ENCODE measurements at regions not wholly inside any gene's neighbourhood (a gene's known extent, or its start where the extent isn't known, plus 50 kb on each side); places are given as distances from the start of the nearest gene placed in this dataset.
A peak's percentile ranks its signal among the peaks of the same experiment; 100 is the strongest.

DNA sequence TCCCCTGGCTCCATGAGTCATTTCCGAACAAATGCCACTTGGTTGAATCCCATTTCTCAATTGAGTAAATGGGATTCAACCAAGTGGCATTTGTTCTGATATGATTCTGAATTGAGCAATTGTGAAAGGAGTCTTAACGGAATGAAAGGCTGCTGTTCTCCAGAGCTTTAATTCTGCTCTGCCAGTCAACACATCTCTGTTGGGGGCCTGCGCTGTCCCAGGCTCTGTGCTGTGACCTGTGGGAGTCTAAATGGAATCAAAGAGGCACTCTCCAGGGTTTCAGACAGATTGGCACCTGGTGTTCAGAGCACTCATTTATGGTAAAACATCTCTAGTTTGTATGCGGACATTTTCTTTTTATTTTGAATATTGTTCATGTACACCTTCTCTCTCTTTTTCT lies 126.2 kb downstream of the WSCD1 start:
- H3K4me3 Mint-ChIP-seq: no peak overlapping the region
- H3K4me1 Mint-ChIP-seq: peaks cover 16% of the 10 kb centered on the region
- no peak overlapping the region for H3K27ac Mint-ChIP-seq (ENCODE audit: unreplicated experiment)
- peaks cover 4% of the 10 kb centered on the region for H3K36me3 Mint-ChIP-seq (ENCODE audit: low read depth)
- DNase-seq (ENCODE audit: low read depth, low spot score): no peak
- TF ChIP-seq, protein P1, sequence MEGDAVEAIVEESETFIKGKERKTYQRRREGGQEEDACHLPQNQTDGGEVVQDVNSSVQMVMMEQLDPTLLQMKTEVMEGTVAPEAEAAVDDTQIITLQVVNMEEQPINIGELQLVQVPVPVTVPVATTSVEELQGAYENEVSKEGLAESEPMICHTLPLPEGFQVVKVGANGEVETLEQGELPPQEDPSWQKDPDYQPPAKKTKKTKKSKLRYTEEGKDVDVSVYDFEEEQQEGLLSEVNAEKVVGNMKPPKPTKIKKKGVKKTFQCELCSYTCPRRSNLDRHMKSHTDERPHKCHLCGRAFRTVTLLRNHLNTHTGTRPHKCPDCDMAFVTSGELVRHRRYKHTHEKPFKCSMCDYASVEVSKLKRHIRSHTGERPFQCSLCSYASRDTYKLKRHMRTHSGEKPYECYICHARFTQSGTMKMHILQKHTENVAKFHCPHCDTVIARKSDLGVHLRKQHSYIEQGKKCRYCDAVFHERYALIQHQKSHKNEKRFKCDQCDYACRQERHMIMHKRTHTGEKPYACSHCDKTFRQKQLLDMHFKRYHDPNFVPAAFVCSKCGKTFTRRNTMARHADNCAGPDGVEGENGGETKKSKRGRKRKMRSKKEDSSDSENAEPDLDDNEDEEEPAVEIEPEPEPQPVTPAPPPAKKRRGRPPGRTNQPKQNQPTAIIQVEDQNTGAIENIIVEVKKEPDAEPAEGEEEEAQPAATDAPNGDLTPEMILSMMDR (conservative IDR thresholded peaks at IDR 0.05): no peak
- H3K27me3 Mint-ChIP-seq (ENCODE audit: low read depth): no peaks in the 10 kb centered on the region
- H3K9me3 Mint-ChIP-seq: peaks cover 4% of the 10 kb centered on the region

DNA sequence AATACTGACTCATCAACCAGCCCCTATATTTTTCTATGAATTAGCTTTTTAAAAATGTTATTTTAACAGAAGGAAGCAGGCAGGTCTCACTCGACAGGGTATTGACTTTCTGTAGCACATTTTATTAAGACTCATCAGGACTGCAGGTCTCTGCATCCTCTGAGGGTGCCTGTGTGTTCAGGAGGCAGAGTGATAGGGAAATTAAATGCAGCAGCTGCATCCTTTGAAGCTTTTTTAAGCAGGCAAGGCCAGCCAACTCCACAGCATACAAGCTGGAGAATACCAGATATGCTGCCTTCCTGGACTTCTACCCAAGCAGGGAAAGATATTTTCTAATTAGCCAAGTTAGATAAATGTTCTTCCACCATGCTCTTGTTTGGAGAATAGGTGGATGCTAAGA lies 124.9 kb downstream of the WSCD1 start:
- Mint-ChIP-seq H3K36me3 (ENCODE audit: low read depth) (peaks cover 4% of the 10 kb centered on the region), H3K4me3 (no peak overlapping the region), H3K9me3 (peaks cover 4% of the 10 kb centered on the region), H3K4me1 (peaks cover 16% of the 10 kb centered on the region), H3K27ac (ENCODE audit: unreplicated experiment) (no peak overlapping the region), H3K27me3 (ENCODE audit: low read depth) (no peaks in the 10 kb centered on the region)
- TF ChIP-seq, protein P1 (conservative IDR thresholded peaks at IDR 0.05): no peak
- DNase-seq (ENCODE audit: low read depth, low spot score): no peak

DNA sequence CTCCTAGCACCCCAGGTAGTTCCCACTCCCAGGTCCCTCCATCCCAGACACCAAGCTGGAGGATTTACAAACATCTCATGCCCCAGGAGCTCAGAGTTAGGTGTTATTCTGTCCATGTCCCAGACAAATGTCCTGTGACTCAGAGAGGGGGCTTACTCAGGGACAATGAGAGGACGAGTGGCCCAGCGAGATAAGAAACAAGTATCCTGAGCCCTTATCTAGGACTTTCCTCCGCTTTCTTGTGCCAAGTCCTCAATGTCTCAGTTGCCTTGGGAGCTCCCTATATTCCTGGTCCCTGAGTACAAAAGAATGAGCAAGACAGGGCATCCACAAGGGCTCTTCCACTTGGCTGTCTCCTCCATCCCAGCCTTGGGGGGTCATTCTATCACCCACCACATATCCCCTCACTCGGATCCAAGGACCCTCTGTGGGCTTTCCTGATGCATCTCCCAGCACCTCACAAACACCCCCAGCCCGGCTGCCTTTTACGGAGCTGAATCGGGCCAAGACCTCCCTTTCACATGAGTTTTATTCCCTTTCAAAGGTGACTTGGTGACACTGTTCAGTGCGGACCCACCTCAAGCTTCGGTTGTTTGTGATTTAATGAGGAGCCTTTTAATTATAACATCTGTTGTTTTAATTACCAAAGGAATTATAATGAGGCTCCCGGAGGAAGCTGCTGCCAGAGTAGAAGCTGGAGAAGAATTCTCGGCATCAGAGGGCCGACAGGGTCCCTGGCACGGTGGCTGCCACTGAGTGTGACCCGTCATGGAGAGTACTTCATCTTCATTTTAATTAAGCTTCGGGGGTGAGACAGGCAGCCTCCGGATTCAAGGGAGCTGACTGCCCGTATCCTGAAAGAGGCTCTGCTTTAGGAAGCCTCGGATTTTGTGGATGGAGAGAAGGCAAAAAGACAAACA lies 121.5 kb downstream of the WSCD1 start:
- H3K4me1 Mint-ChIP-seq: peaks cover 20% of the 10 kb centered on the region
- H3K36me3 Mint-ChIP-seq (ENCODE audit: low read depth): peaks cover 4% of the 10 kb centered on the region
- H3K27ac Mint-ChIP-seq (ENCODE audit: unreplicated experiment): no peak overlapping the region
- TF ChIP-seq, protein P1 (conservative IDR thresholded peaks at IDR 0.05): no peak
- no peak overlapping the region for H3K4me3 Mint-ChIP-seq
- H3K9me3 Mint-ChIP-seq: peaks cover 4% of the 10 kb centered on the region
- H3K27me3 Mint-ChIP-seq (ENCODE audit: low read depth): no peaks in the 10 kb centered on the region
- DNase-seq (ENCODE audit: low read depth, low spot score): no peak

DNA sequence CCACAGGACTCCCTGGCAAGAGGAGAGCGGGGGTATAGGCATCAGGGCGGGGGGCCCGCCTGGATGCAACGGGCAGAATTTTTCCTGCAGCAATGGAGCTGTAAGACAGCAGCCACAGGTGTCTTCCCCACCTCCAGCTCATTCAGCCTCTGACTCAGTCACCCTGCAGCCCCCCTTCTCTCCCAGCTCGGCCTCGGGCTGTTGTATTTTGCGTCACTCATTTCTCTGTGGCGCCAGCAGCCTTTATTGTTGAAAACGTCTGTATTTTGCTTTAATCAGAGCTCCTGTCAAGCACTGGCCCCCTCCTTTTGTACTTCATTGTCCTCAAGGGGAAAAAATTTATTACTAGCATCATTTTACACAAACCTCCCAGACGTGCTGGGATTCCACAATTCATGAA lies 117.7 kb downstream of the WSCD1 start:
- Mint-ChIP-seq H3K4me1 (peaks cover 6% of the 10 kb centered on the region), H3K27ac (ENCODE audit: unreplicated experiment) (peak overlapping the region; percentile 43), H3K9me3 (no peaks in the 10 kb centered on the region), H3K27me3 (ENCODE audit: low read depth) (no peaks in the 10 kb centered on the region), H3K36me3 (ENCODE audit: low read depth) (no peaks in the 10 kb centered on the region), H3K4me3 (peak overlapping the region; percentile 39)
- TF ChIP-seq, protein P1 (conservative IDR thresholded peaks at IDR 0.05): no peak
- DNase-seq (ENCODE audit: low read depth, low spot score): no peak

DNA sequence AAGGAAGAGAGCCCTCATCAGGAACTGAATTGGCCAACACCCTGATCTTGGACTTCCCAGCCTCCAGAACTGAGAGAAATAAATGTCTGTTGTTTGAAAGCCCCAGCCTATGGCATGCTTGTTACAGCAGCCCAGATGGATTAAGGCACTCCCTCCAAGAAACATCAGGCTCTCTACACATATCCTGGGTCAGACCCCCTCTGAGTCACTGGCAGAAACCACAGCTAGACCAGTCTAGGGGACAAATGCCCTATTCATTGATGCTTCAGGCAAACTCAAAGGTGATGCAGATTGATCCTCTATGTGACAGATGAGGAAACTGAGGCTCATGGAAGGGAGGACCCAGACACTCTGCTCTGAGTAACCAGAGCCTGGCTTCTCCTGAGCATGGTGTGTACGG lies 116.8 kb downstream of the WSCD1 start:
- no peaks in the 10 kb centered on the region for H3K36me3 Mint-ChIP-seq (ENCODE audit: low read depth)
- no peaks in the 10 kb centered on the region for H3K27me3 Mint-ChIP-seq (ENCODE audit: low read depth)
- TF ChIP-seq, protein P1 (conservative IDR thresholded peaks at IDR 0.05): no peak
- peaks cover 6% of the 10 kb centered on the region for H3K4me1 Mint-ChIP-seq
- H3K9me3 Mint-ChIP-seq: no peaks in the 10 kb centered on the region
- H3K27ac Mint-ChIP-seq (ENCODE audit: unreplicated experiment): peak overlapping the region; percentile 4
- no peak for DNase-seq (ENCODE audit: low read depth, low spot score)
- no peak overlapping the region for H3K4me3 Mint-ChIP-seq
